GM12878 (cell line): ENCODE measurements at regions not wholly inside any gene's neighbourhood (a gene's known extent, or its start where the extent isn't known, plus 50 kb on each side); places are given as distances from the start of the nearest gene placed in this dataset.

Source experiments
- ATAC-seq: fragments of 200-7000 bp; cut with Tn5 transposase; 3 replicates; pipeline ENCODE4 v1.9.1; 2020; ENCODE audit warnings: mild to moderate bottlenecking, moderate library complexity
- BruUV-seq: library from RNA; stranded (reverse); fragments of 400-500 nt; replicated peaks from 2 replicates; lab custom pipeline; 2021; lab: Mats Ljungman, UMichigan
- CTCF ChIA-PET: fragments of 300-600 bp; sonication (Branson Sonifier 250); formaldehyde crosslinking; extraction: SDS; loops from one replicate; lab custom pipeline; 2021; ENCODE audit warnings: inconsistent platforms; lab: Yijun Ruan, JAX
- POLR2A ChIA-PET: fragments of 350-600 bp; formaldehyde crosslinking; extraction: SDS; loops from one replicate; lab custom pipeline; 2021; ENCODE audit warnings: inconsistent platforms; lab: Charles Lee
- RAD21 ChIA-PET: fragments of 300-600 bp; sonication (Branson Sonifier 250); formaldehyde crosslinking; loops from one replicate; lab custom pipeline; 2023; ENCODE audit warnings: antibody characterized with exemption; ENCODE audit not compliant: unreplicated experiment; lab: Charles Lee
- SMC1A ChIA-PET: fragments of 300-600 bp; sonication (Branson Sonifier 250); formaldehyde crosslinking; loops from one replicate; lab custom pipeline; 2023; ENCODE audit not compliant: unreplicated experiment, uncharacterized antibody; lab: Charles Lee
- DNase-seq: peaks from one replicate; pipeline ENCODE4 v3.0.0-alpha.2; 2011; ENCODE audit warnings: low read depth, low spot score
- FAIRE-seq: peaks from 3 replicates; lab custom pipeline; 2011; peaks lifted over from hg19 to GRCh38; lab: Jason Lieb, UNC
- H2AFZ ChIP-seq: 2 replicates; pipeline ENCODE4 v1.6.0; 2011; ENCODE audit warnings: low read depth, low read length, control low read depth; ENCODE audit not compliant: control insufficient read depth
- H3K27ac ChIP-seq: 2 replicates; pipeline ENCODE4 v1.5.1; 2011; ENCODE audit warnings: control low read depth; ENCODE audit not compliant: control insufficient read depth, insufficient read depth
- H3K27me3 ChIP-seq, 2 experiments: replicated peaks in 1 of 2; 2 replicates each; pipeline versions ENCODE4 v1.6.0 to v1.6.1; 2011; ENCODE audit warnings: low read length in 1 of 2; ENCODE audit not compliant: control insufficient read depth in 2 of 2, insufficient read depth in 2 of 2
- H3K36me3 ChIP-seq, 2 experiments: 2 replicates each; pipeline ENCODE4 v1.5.1; 2011; ENCODE audit warnings: low read length in 1 of 2; ENCODE audit not compliant: control insufficient read depth in 2 of 2, insufficient read depth in 2 of 2
- H3K4me1 ChIP-seq: 2 replicates; pipeline ENCODE4 v1.6.1; 2011; ENCODE audit warnings: mild to moderate bottlenecking, low read length, moderate library complexity, mixed read lengths; ENCODE audit not compliant: control insufficient read depth, insufficient read depth
- H3K4me2 ChIP-seq: 2 replicates; pipeline ENCODE4 v1.6.0; 2011; ENCODE audit warnings: control low read depth; ENCODE audit not compliant: control insufficient read depth, insufficient read depth
- H3K4me3 ChIP-seq: fragments of 200-600 bp; sonication (generic); 2 replicates; pipeline ENCODE4 v1.5.1; 2016
- H3K79me2 ChIP-seq: 2 replicates; pipeline ENCODE4 v1.6.0; 2011; ENCODE audit warnings: low read length; ENCODE audit not compliant: control insufficient read depth, insufficient read depth
- H3K9ac ChIP-seq: 2 replicates; pipeline ENCODE4 v1.8.0; 2011; ENCODE audit warnings: low read length, control low read depth, mixed read lengths; ENCODE audit not compliant: control insufficient read depth, insufficient read depth
- H3K9me3 ChIP-seq: replicated peaks from 3 replicates; pipeline ENCODE4 v1.5.1; 2011; ENCODE audit warnings: mild to moderate bottlenecking, low read length; ENCODE audit not compliant: control insufficient read depth, insufficient read depth
- H4K20me1 ChIP-seq: 2 replicates; pipeline ENCODE4 v1.6.0; 2011; ENCODE audit not compliant: control insufficient read depth, insufficient read depth
- BRCA1 ChIP-seq: IDR thresholded peaks from 2 replicates; pipeline ENCODE4 v1.6.1; 2011; ENCODE audit warnings: low read depth, low read length, improper control_type of control experiment
- EZH2 ChIP-seq: IDR thresholded peaks from 2 replicates; pipeline ENCODE4 v1.6.1; 2012; ENCODE audit warnings: low read depth, mild to moderate bottlenecking, control low read depth, inconsistent platforms, low read length, borderline replicate concordance; ENCODE audit not compliant: control insufficient read depth
- FOXK2 ChIP-seq: fragments of 450-650 bp; IDR thresholded peaks from 2 replicates; pipeline ENCODE4 v1.6.1; 2017; ENCODE audit warnings: mild to moderate bottlenecking, moderate library complexity
- GABPA ChIP-seq: IDR thresholded peaks from 2 replicates; pipeline ENCODE4 v1.6.1; 2014; ENCODE audit warnings: antibody characterized with exemption, low read depth, mild to moderate bottlenecking, inconsistent platforms
- HDAC2 ChIP-seq: fragments of 200-600 bp; sonication (generic); IDR thresholded peaks from 2 replicates; pipeline ENCODE4 v1.6.1; 2017
- LARP7 ChIP-seq: fragments of 450-650 bp; IDR thresholded peaks from 2 replicates; pipeline ENCODE4 v1.6.1; 2017; ENCODE audit warnings: mild to moderate bottlenecking
- MTA2 ChIP-seq: fragments of 450-650 bp; IDR thresholded peaks from 2 replicates; pipeline ENCODE4 v1.6.1; 2016; ENCODE audit warnings: low read depth, mild to moderate bottlenecking, moderate library complexity
- MXI1 ChIP-seq: fragments of 150-350 bp; IDR thresholded peaks from 2 replicates; pipeline ENCODE4 v1.6.1; 2011; ENCODE audit warnings: low read depth, mild to moderate bottlenecking, inconsistent platforms, low read length, improper control_type of control experiment
- NFXL1 ChIP-seq: fragments of 450-650 bp; IDR thresholded peaks from 2 replicates; pipeline ENCODE4 v1.6.1; 2017; ENCODE audit warnings: antibody characterized with exemption, mild to moderate bottlenecking, borderline replicate concordance
- NFYA ChIP-seq: IDR thresholded peaks from 2 replicates; pipeline ENCODE4 v1.6.1; 2011; ENCODE audit warnings: low read depth, mild to moderate bottlenecking, low read length, improper control_type of control experiment, borderline replicate concordance
- NR2C2 ChIP-seq: IDR thresholded peaks from 2 replicates; pipeline ENCODE4 v1.6.1; 2011; ENCODE audit warnings: borderline replicate concordance, low read depth; ENCODE audit not compliant: control insufficient read depth, insufficient read length
- PAX5 ChIP-seq: IDR thresholded peaks from 2 replicates; pipeline ENCODE4 v1.6.1; 2011; ENCODE audit warnings: low read depth, low read length, borderline replicate concordance
- POLR2AphosphoS5 ChIP-seq: IDR thresholded peaks from 2 replicates; pipeline ENCODE4 v1.6.1; 2011; ENCODE audit warnings: mild to moderate bottlenecking, low read length, inconsistent platforms
- RAD51 ChIP-seq: fragments of 450-650 bp; IDR thresholded peaks from 2 replicates; pipeline ENCODE4 v1.6.1; 2016; ENCODE audit warnings: moderate library complexity, mild to moderate bottlenecking, inconsistent platforms
- SUZ12 ChIP-seq: fragments of 200-600 bp; sonication (generic); IDR thresholded peaks from one replicate; pipeline ENCODE4 v1.6.1; 2018; ENCODE audit warnings: antibody characterized with exemption, mild to moderate bottlenecking; ENCODE audit not compliant: unreplicated experiment
- WGBS: methylation state at CpG from one replicate; pipeline ENCODE4 v1.1.6; 2016; ENCODE audit warnings: low lambda C conversion rate; ENCODE audit not compliant: insufficient replicate concordance, insufficient coverage; ENCODE audit errors: missing lambda C conversion rate; 5-methylcytosine and 5-hydroxymethylcytosine counted together
- in situ Hi-C: fragments of 300-500 bp; cut with MboI; formaldehyde crosslinking; loops from 9 replicates; pipeline ENCODE4 v1.14.3; 2018; ENCODE audit warnings: mixed read lengths
- intact Hi-C: fragments of 100-400 bp; cut with micrococcal nuclease; formaldehyde crosslinking; loops from one replicate; pipeline ENCODE4 v1.14.2; 2022; ENCODE audit not compliant: unreplicated experiment
- TF ChIP-seq, protein P1 (sequence below): fragments of 450-650 bp; IDR thresholded peaks from 2 replicates; pipeline ENCODE4 v1.6.1; 2018; ENCODE audit warnings: mild to moderate bottlenecking, low read depth, moderate library complexity; ENCODE audit not compliant: partially characterized antibody
- TF ChIP-seq, protein P2 (sequence below): fragments of 450-650 bp; IDR thresholded peaks from 2 replicates; pipeline ENCODE4 v1.6.1; 2017; ENCODE audit warnings: mild to moderate bottlenecking, low read depth, inconsistent platforms; ENCODE audit not compliant: poor library complexity, severe bottlenecking
- TF ChIP-seq, protein P3 (sequence below): IDR thresholded peaks from 2 replicates; pipeline ENCODE4 v1.6.1; 2011; ENCODE audit warnings: borderline replicate concordance, low read depth, mild to moderate bottlenecking, moderate library complexity, low read length; ENCODE audit not compliant: insufficient read depth, poor library complexity, severe bottlenecking

DNA sequence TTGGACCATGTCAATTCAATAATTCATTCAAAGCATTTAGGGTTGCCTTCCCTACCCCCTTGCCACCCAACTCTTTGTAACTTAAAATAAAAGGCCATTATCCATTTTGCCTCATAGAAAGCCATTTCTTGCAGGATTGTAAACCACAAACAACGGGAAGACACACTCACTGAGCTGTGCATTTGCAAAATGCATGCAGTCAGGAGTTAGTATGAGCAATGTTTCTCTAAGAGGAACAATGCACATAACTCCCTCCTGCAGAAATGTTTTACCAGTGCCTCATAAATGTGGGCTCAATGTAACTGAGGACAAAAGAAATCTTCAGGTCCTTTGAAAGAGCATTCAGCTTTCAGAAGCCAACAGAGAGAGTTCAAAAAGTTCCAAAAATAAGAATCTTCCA is 98.5 kb upstream of the ABCA1 start:
- Histone ChIP-seq H3K36me3 (no peaks in the 10 kb centered on the region), H3K9me3 (no peaks in the 10 kb centered on the region), H3K4me2 (no peak overlapping the region), H3K79me2 (no peaks in the 10 kb centered on the region), H4K20me1 (no peaks in the 10 kb centered on the region), H3K9ac (no peak overlapping the region), H3K27me3 (no peaks in the 10 kb centered on the region), H3K4me1 (no peaks in the 10 kb centered on the region), H3K27ac (no peak overlapping the region), H2AFZ (no peak overlapping the region), H3K4me3 (no peak overlapping the region)
- WGBS, result 5% methylated on average over 1 of the region's 1 CpG
- no peak for TF ChIP-seq GABPA
- TF ChIP-seq HDAC2, result no peak
- no peak for TF ChIP-seq BRCA1
- TF ChIP-seq MXI1, result no peak
- TF ChIP-seq LARP7, result no peak
- TF ChIP-seq, protein P1, sequence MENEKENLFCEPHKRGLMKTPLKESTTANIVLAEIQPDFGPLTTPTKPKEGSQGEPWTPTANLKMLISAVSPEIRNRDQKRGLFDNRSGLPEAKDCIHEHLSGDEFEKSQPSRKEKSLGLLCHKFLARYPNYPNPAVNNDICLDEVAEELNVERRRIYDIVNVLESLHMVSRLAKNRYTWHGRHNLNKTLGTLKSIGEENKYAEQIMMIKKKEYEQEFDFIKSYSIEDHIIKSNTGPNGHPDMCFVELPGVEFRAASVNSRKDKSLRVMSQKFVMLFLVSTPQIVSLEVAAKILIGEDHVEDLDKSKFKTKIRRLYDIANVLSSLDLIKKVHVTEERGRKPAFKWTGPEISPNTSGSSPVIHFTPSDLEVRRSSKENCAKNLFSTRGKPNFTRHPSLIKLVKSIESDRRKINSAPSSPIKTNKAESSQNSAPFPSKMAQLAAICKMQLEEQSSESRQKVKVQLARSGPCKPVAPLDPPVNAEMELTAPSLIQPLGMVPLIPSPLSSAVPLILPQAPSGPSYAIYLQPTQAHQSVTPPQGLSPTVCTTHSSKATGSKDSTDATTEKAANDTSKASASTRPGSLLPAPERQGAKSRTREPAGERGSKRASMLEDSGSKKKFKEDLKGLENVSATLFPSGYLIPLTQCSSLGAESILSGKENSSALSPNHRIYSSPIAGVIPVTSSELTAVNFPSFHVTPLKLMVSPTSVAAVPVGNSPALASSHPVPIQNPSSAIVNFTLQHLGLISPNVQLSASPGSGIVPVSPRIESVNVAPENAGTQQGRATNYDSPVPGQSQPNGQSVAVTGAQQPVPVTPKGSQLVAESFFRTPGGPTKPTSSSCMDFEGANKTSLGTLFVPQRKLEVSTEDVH, result no peak
- no peak for TF ChIP-seq NFXL1
- TF ChIP-seq, protein P2, sequence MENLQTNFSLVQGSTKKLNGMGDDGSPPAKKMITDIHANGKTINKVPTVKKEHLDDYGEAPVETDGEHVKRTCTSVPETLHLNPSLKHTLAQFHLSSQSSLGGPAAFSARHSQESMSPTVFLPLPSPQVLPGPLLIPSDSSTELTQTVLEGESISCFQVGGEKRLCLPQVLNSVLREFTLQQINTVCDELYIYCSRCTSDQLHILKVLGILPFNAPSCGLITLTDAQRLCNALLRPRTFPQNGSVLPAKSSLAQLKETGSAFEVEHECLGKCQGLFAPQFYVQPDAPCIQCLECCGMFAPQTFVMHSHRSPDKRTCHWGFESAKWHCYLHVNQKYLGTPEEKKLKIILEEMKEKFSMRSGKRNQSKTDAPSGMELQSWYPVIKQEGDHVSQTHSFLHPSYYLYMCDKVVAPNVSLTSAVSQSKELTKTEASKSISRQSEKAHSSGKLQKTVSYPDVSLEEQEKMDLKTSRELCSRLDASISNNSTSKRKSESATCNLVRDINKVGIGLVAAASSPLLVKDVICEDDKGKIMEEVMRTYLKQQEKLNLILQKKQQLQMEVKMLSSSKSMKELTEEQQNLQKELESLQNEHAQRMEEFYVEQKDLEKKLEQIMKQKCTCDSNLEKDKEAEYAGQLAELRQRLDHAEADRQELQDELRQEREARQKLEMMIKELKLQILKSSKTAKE, result no peak
- TF ChIP-seq, protein P3, sequence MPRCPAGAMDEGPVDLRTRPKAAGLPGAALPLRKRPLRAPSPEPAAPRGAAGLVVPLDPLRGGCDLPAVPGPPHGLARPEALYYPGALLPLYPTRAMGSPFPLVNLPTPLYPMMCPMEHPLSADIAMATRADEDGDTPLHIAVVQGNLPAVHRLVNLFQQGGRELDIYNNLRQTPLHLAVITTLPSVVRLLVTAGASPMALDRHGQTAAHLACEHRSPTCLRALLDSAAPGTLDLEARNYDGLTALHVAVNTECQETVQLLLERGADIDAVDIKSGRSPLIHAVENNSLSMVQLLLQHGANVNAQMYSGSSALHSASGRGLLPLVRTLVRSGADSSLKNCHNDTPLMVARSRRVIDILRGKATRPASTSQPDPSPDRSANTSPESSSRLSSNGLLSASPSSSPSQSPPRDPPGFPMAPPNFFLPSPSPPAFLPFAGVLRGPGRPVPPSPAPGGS, result no peak
- no peak for TF ChIP-seq POLR2AphosphoS5
- TF ChIP-seq RAD51, result no peak
- TF ChIP-seq PAX5, result no peak
- no peak for TF ChIP-seq SUZ12
- no peak for TF ChIP-seq FOXK2
- TF ChIP-seq MTA2, result no peak
- TF ChIP-seq NR2C2, result no peak
- TF ChIP-seq EZH2, result no peak
- no peak for TF ChIP-seq NFYA
- no peak for ATAC-seq
- ChIA-PET CTCF (no interaction called here), POLR2A (no interaction called here), SMC1A (interaction anchor here (0.8 kb wide), 1 partner anchor 163 kb away, joined by 3 read pairs; no protein-coding TSS in a partner anchor), RAD21 (no interaction called here)
- DNase-seq, result no peak
- BruUV-seq, result no TSS peak
- in situ Hi-C loops, result no loop called here
- intact Hi-C loops, result no loop called here
- FAIRE-seq, result no peak
